Mesenchymal stem cell (in vitro differentiated cells and primary cell): ENCODE measurements at regions not wholly inside any gene's neighbourhood (a gene's known extent, or its start where the extent isn't known, plus 50 kb on each side); places are given as distances from the start of the nearest gene placed in this dataset.
A peak's percentile ranks its signal among the peaks of the same experiment; 100 is the strongest.

Experiments
- DNase-seq: peaks from one replicate; pipeline ENCODE4 v3.0.0-alpha.2; 2013
- H2AFZ ChIP-seq: one replicate; pipeline ENCODE4 v1.6.1; 2013; ENCODE audit warnings: low read depth, mild to moderate bottlenecking, control low read depth, inconsistent platforms, low read length, moderate library complexity
- H2AK5ac ChIP-seq: 2 replicates; pipeline ENCODE4 v1.6.1; 2013; ENCODE audit warnings: low read length, moderate library complexity, mild to moderate bottlenecking, inconsistent platforms; ENCODE audit not compliant: severe bottlenecking
- H2BK120ac ChIP-seq: one replicate; pipeline ENCODE4 v1.6.1; 2013; ENCODE audit warnings: low read depth, mild to moderate bottlenecking, inconsistent platforms, low read length, moderate library complexity
- H2BK12ac ChIP-seq, 2 experiments: one replicate each; pipeline ENCODE4 v1.6.1; 2013; ENCODE audit warnings: inconsistent platforms in 2 of 2, low read length in 2 of 2, mild to moderate bottlenecking in 2 of 2, moderate library complexity in 2 of 2, control low read depth in 1 of 2
- H2BK15ac ChIP-seq: one replicate; pipeline ENCODE4 v1.6.1; 2013; ENCODE audit warnings: mild to moderate bottlenecking, low read depth, inconsistent platforms; ENCODE audit not compliant: poor library complexity, severe bottlenecking
- H2BK5ac ChIP-seq: 2 replicates; pipeline ENCODE4 v1.6.1; 2013; ENCODE audit warnings: low read depth, mild to moderate bottlenecking, low read length, control low read depth, inconsistent platforms; ENCODE audit not compliant: poor library complexity, severe bottlenecking
- H3K14ac ChIP-seq, 2 experiments: one replicate each; pipeline ENCODE4 v1.6.1; 2013; ENCODE audit warnings: inconsistent platforms in 2 of 2, low read length in 2 of 2, control low read depth in 1 of 2, mild to moderate bottlenecking in 1 of 2, moderate library complexity in 1 of 2
- H3K18ac ChIP-seq, 2 experiments: one replicate each; pipeline ENCODE4 v1.6.1; 2013; ENCODE audit warnings: inconsistent platforms in 2 of 2, low read length in 2 of 2, control low read depth in 1 of 2, low read depth in 1 of 2, mild to moderate bottlenecking in 1 of 2
- H3K23ac ChIP-seq, 2 experiments: one replicate each; pipeline ENCODE4 v1.6.1; 2013; ENCODE audit warnings: inconsistent platforms in 2 of 2, low read length in 2 of 2, mild to moderate bottlenecking in 2 of 2, moderate library complexity in 2 of 2, control low read depth in 1 of 2
- H3K27ac ChIP-seq: 2 replicates; pipeline ENCODE4 v1.5.1; 2013; ENCODE audit warnings: mild to moderate bottlenecking, moderate library complexity, low read length, control low read depth, inconsistent platforms; ENCODE audit not compliant: poor library complexity, severe bottlenecking
- H3K27me3 ChIP-seq, 2 experiments: 2 replicates each; pipeline versions ENCODE4 v1.6.1 to v1.7.0; 2013; ENCODE audit warnings: low read length in 2 of 2, mild to moderate bottlenecking in 2 of 2, moderate library complexity in 2 of 2, control low read depth in 1 of 2, inconsistent platforms in 1 of 2; ENCODE audit not compliant: control insufficient read depth in 1 of 2, insufficient read depth in 1 of 2
- H3K36me3 ChIP-seq, 2 experiments: 2 replicates each; pipeline versions ENCODE4 v1.6.1 to v1.7.0; 2013; ENCODE audit warnings: low read length in 2 of 2, control low read depth in 1 of 2, inconsistent platforms in 1 of 2, low read depth in 1 of 2, mild to moderate bottlenecking in 1 of 2; ENCODE audit not compliant: insufficient read depth in 2 of 2, control insufficient read depth in 1 of 2
- H3K4ac ChIP-seq, 2 experiments: one replicate each; pipeline ENCODE4 v1.6.1; 2013; ENCODE audit warnings: inconsistent platforms in 2 of 2, low read length in 2 of 2, mild to moderate bottlenecking in 2 of 2, moderate library complexity in 2 of 2, control low read depth in 1 of 2, low read depth in 1 of 2
- H3K4me1 ChIP-seq: 2 replicates; pipeline ENCODE4 v1.6.1; 2013; ENCODE audit warnings: low read depth, low read length, control low read depth; ENCODE audit not compliant: control insufficient read depth, insufficient read depth
- H3K4me2 ChIP-seq: 2 replicates; pipeline ENCODE4 v1.6.1; 2013; ENCODE audit warnings: low read length, mild to moderate bottlenecking, inconsistent platforms; ENCODE audit not compliant: poor library complexity, severe bottlenecking
- H3K4me3 ChIP-seq, 2 experiments: 2 replicates each; pipeline versions ENCODE4 v1.5.1 to v1.7.0; 2013; ENCODE audit warnings: low read length in 2 of 2, mild to moderate bottlenecking in 2 of 2, control low read depth in 1 of 2, low read depth in 1 of 2; ENCODE audit not compliant: insufficient read depth in 1 of 2
- H3K79me1 ChIP-seq: replicated peaks from 2 replicates; pipeline ENCODE4 v1.6.1; 2013; ENCODE audit warnings: mild to moderate bottlenecking, control low read depth, low read length, inconsistent platforms; ENCODE audit not compliant: poor library complexity, severe bottlenecking
- H3K9ac ChIP-seq: 2 replicates; pipeline ENCODE4 v1.7.0; 2013; ENCODE audit warnings: mild to moderate bottlenecking, low read length, moderate library complexity
- H3K9me3 ChIP-seq: 2 replicates; pipeline ENCODE4 v1.7.0; 2013; ENCODE audit warnings: mild to moderate bottlenecking, low read length; ENCODE audit not compliant: control insufficient read depth
- H4K8ac ChIP-seq: one replicate; pipeline ENCODE4 v1.6.1; 2013; ENCODE audit warnings: inconsistent platforms, mild to moderate bottlenecking, low read length, moderate library complexity
- H4K91ac ChIP-seq: one replicate; pipeline ENCODE4 v1.6.1; 2013; ENCODE audit warnings: mild to moderate bottlenecking, low read length, inconsistent platforms
- WGBS: methylation state at CpG from one replicate; pipeline ENCODE4 v1.1.7; 2013; ENCODE audit warnings: mixed read lengths; 5-methylcytosine and 5-hydroxymethylcytosine counted together

DNA sequence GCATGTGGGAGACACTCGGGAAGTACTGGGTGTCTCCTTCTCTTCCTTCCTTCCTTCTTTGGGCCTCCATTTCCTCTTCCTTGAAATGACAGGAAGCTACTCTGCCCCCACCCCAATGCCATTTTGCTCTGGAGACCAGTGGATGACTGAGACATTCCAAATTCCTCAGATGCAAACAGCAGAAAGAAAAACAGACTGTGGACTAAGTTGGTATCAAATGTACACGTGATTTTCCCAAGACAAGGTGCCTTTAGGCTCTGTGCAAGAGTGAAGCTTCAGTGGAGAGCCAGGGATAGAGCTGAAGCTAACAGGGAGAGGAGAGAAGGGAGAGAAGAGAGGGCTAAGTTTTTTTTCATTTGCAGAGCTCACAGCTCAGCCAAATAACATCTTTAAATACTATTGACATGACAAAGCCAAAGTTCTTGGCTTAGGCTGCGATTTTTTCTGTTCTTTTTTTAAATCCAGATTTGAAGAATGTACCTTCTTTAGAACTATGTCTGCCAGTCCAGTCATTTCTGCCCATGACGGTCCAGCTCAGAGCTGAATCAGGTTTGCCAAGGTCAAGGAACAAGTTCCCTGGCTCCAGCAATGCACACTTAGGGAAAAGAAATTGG lies 84.5 kb upstream of the LCLAT1 start:
- H2BK15ac ChIP-seq: no peak overlapping the region
- H3K27me3 ChIP-seq: no peaks in the 10 kb centered on the region
- peak overlapping the region; percentile 14 for H3K4me2 ChIP-seq
- H2AFZ ChIP-seq: no peak overlapping the region
- H4K8ac ChIP-seq: no peak overlapping the region
- H3K9me3 ChIP-seq: no peaks in the 10 kb centered on the region
- no peak overlapping the region for H2BK5ac ChIP-seq
- DNase-seq: no peak
- no peak overlapping the region for H3K4me3 ChIP-seq
- WGBS: 57% methylated on average over 4 of the region's 4 CpGs
- peak overlapping the region; percentile 2 for H3K9ac ChIP-seq
- peak overlapping the region; percentile 8 for H2AK5ac ChIP-seq
- H3K18ac ChIP-seq: peak overlapping the region in 1 of 2 experiments; percentile 41
- H4K91ac ChIP-seq: no peak overlapping the region
- H3K4ac ChIP-seq: no peak overlapping the region
- no peak overlapping the region for H3K14ac ChIP-seq
- peaks cover 11% of the 10 kb centered on the region for H3K4me1 ChIP-seq
- no peaks in the 10 kb centered on the region for H3K79me1 ChIP-seq
- H2BK120ac ChIP-seq: no peak overlapping the region
- no peaks in the 10 kb centered on the region for H3K36me3 ChIP-seq
- H3K23ac ChIP-seq: no peak overlapping the region
- H3K27ac ChIP-seq: peak overlapping the region; percentile 75
- H2BK12ac ChIP-seq: no peak overlapping the region

GRCh38 chr2:30363406-30363805 lies 83.6 kb upstream of the LCLAT1 start:
- no peak overlapping the region for H2BK5ac ChIP-seq
- no peaks in the 10 kb centered on the region for H3K27me3 ChIP-seq
- no peak overlapping the region for H2BK15ac ChIP-seq
- H4K91ac ChIP-seq: no peak overlapping the region
- H2BK120ac ChIP-seq: no peak overlapping the region
- no peak overlapping the region for H3K27ac ChIP-seq
- H3K4me2 ChIP-seq: no peak overlapping the region
- DNase-seq: no peak
- WGBS: 91% methylated on average over 3 of the region's 3 CpGs
- H2AK5ac ChIP-seq: no peak overlapping the region
- no peaks in the 10 kb centered on the region for H3K9me3 ChIP-seq
- no peaks in the 10 kb centered on the region for H3K79me1 ChIP-seq
- H2BK12ac ChIP-seq: no peak overlapping the region
- no peak overlapping the region for H3K4me3 ChIP-seq
- no peak overlapping the region for H2AFZ ChIP-seq
- H3K4ac ChIP-seq: no peak overlapping the region
- H3K36me3 ChIP-seq: no peaks in the 10 kb centered on the region
- no peak overlapping the region for H4K8ac ChIP-seq
- peaks cover 14% of the 10 kb centered on the region for H3K4me1 ChIP-seq
- H3K18ac ChIP-seq: no peak overlapping the region
- H3K14ac ChIP-seq: no peak overlapping the region
- no peak overlapping the region for H3K23ac ChIP-seq
- H3K9ac ChIP-seq: no peak overlapping the region

GRCh38 chr2:30365201-30365600 lies 81.8 kb upstream of the LCLAT1 start:
- no peak overlapping the region for H3K27ac ChIP-seq
- H2BK15ac ChIP-seq: no peak overlapping the region
- H3K9me3 ChIP-seq: no peaks in the 10 kb centered on the region
- H2AFZ ChIP-seq: no peak overlapping the region
- no peaks in the 10 kb centered on the region for H3K79me1 ChIP-seq
- no peak overlapping the region for H3K4ac ChIP-seq
- H2AK5ac ChIP-seq: no peak overlapping the region
- H4K8ac ChIP-seq: no peak overlapping the region
- DNase-seq: no peak
- no peaks in the 10 kb centered on the region for H3K27me3 ChIP-seq
- H3K23ac ChIP-seq: peak overlapping the region in 1 of 2 experiments; percentile 38
- H4K91ac ChIP-seq: peak overlapping the region; percentile 54
- H3K18ac ChIP-seq: peak overlapping the region in 1 of 2 experiments; percentile 23
- H3K4me1 ChIP-seq: peaks cover 14% of the 10 kb centered on the region
- H2BK120ac ChIP-seq: no peak overlapping the region
- 97% methylated on average over 10 of the region's 10 CpGs for WGBS
- H3K36me3 ChIP-seq: no peaks in the 10 kb centered on the region
- no peak overlapping the region for H3K4me2 ChIP-seq
- no peak overlapping the region for H3K9ac ChIP-seq
- H3K4me3 ChIP-seq: no peak overlapping the region
- peak overlapping the region in 1 of 2 experiments; percentile 1 for H2BK12ac ChIP-seq
- H2BK5ac ChIP-seq: no peak overlapping the region
- H3K14ac ChIP-seq: peak overlapping the region in 1 of 2 experiments; percentile 37

DNA sequence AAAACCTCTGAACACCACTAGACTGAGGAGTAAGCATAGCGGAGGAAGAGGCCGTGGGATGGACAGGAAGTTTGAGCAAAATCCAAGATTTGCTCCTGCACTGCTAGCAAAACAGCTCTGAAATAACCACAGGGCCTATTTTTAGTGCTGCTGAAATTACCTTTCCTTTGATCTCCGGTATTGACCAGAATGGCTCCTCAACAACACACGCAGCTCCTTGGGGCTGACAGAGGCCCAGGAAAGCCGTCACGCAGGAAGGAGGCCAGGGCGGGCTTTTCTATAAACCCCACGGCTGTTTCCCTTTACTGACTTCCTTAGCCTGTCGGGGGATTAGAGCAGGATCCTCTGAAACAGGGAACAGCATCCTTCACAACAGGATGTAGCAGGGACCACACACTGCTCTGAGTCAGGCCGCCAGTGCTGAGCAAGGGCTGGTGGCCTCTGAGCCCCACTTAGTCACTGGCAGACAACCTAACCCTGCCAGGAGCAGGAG lies 80.8 kb upstream of the LCLAT1 start:
- no peaks in the 10 kb centered on the region for H3K27me3 ChIP-seq
- H2AFZ ChIP-seq: no peak overlapping the region
- no peak overlapping the region for H3K4ac ChIP-seq
- H4K8ac ChIP-seq: peak overlapping the region; percentile 67
- H3K18ac ChIP-seq: peak overlapping the region; percentile 11 to 54
- H3K9ac ChIP-seq: no peak overlapping the region
- H2BK15ac ChIP-seq: peak overlapping the region; percentile 55
- no peak overlapping the region for H4K91ac ChIP-seq
- H3K4me2 ChIP-seq: no peak overlapping the region
- peak overlapping the region in 1 of 2 experiments; percentile 35 for H3K14ac ChIP-seq
- no peak overlapping the region for H3K27ac ChIP-seq
- H2BK120ac ChIP-seq: no peak overlapping the region
- peak; percentile 65 for DNase-seq
- peaks cover 14% of the 10 kb centered on the region for H3K4me1 ChIP-seq
- H3K23ac ChIP-seq: no peak overlapping the region
- 43% methylated on average over 10 of the region's 10 CpGs for WGBS
- H3K4me3 ChIP-seq: no peak overlapping the region
- H3K79me1 ChIP-seq: no peaks in the 10 kb centered on the region
- no peaks in the 10 kb centered on the region for H3K9me3 ChIP-seq
- H3K36me3 ChIP-seq: no peaks in the 10 kb centered on the region
- H2BK12ac ChIP-seq: peak overlapping the region in 1 of 2 experiments; percentile 21
- no peak overlapping the region for H2AK5ac ChIP-seq
- no peak overlapping the region for H2BK5ac ChIP-seq
